H1 (cell line): ENCODE measurements at regions not wholly inside any gene's neighbourhood (a gene's known extent, or its start where the extent isn't known, plus 50 kb on each side); places are given as distances from the start of the nearest gene placed in this dataset.

Experiments
- ASH2L ChIP-seq: fragments of 200-600, 300-600 bp; sonication (generic); IDR thresholded peaks from one replicate; pipeline ENCODE4 v1.7.1; 2017; ENCODE audit warnings: low read length
- BACH1 ChIP-seq: IDR thresholded peaks from 2 replicates; pipeline ENCODE4 v1.6.1; 2012; ENCODE audit warnings: low read length, improper control_type of control experiment
- CEBPB ChIP-seq: IDR thresholded peaks from 2 replicates; pipeline ENCODE4 v1.6.1; 2012; ENCODE audit warnings: low read depth, low read length
- GABPA ChIP-seq: IDR thresholded peaks from 2 replicates; pipeline ENCODE4 v1.6.1; 2011; ENCODE audit warnings: mild to moderate bottlenecking, low read length, moderate library complexity, borderline replicate concordance; ENCODE audit not compliant: insufficient read depth
- SP1 ChIP-seq: IDR thresholded peaks from 2 replicates; pipeline ENCODE4 v1.6.1; 2011; ENCODE audit warnings: low read depth, low read length

- TF ChIP-seq GABPA (no peak), BACH1 (no peak), ASH2L (no peak), SP1 (no peak), CEBPB (no peak)
Measured at GRCh38 chr3:144470666-144471065, 499.0 kb downstream of the DIPK2A start (continued).
